Fibroblast of lung (primary cell): ENCODE measurements at regions not wholly inside any gene's neighbourhood (a gene's known extent, or its start where the extent isn't known, plus 50 kb on each side); places are given as distances from the start of the nearest gene placed in this dataset.

Experiments
- EZH2 ChIP-seq: IDR thresholded peaks from 2 replicates; pipeline ENCODE4 v1.5.1; 2012; ENCODE audit warnings: low read length, control low read depth, mild to moderate bottlenecking; ENCODE audit errors: missing control alignments
- TF ChIP-seq, protein P1 (sequence below), 2 donors: IDR thresholded peaks in 1 of 2; conservative IDR thresholded peaks in 1 of 2; 1 replicate in 1 of 2; 2 replicates in 1 of 2; pipeline ENCODE4 v1.5.1; 2011 to 2012; ENCODE audit warnings: low read length in 2 of 2, control low read depth in 1 of 2, inconsistent platforms in 1 of 2, low read depth in 1 of 2, mild to moderate bottlenecking in 1 of 2

DNA sequence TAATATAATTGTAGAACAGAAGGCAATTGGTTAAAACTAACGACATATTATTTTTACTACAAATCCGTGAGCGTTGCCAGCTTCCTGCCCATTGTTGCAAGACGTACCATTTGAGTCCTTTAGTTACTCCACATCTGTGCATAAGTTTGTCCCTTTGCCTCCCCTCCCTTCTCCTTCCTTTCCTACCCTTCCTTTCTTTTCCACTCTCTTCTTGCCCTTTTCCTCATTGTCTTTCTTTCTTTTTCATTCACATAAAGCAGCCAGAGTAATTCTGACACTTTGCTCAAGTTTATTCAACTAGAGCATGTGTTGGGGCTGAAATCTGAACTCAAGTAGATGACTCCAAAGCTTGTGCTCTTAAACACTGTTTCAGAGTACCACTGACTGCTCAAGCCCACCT is 239.1 kb downstream of the FOXG1 start:
- TF ChIP-seq, protein P1, sequence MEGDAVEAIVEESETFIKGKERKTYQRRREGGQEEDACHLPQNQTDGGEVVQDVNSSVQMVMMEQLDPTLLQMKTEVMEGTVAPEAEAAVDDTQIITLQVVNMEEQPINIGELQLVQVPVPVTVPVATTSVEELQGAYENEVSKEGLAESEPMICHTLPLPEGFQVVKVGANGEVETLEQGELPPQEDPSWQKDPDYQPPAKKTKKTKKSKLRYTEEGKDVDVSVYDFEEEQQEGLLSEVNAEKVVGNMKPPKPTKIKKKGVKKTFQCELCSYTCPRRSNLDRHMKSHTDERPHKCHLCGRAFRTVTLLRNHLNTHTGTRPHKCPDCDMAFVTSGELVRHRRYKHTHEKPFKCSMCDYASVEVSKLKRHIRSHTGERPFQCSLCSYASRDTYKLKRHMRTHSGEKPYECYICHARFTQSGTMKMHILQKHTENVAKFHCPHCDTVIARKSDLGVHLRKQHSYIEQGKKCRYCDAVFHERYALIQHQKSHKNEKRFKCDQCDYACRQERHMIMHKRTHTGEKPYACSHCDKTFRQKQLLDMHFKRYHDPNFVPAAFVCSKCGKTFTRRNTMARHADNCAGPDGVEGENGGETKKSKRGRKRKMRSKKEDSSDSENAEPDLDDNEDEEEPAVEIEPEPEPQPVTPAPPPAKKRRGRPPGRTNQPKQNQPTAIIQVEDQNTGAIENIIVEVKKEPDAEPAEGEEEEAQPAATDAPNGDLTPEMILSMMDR (conservative IDR thresholded peaks at IDR 0.05 in 1 of 2, IDR thresholded peaks at IDR 0.05 in 1 of 2; ENCODE audit: low read depth in 1 of 2, low read length in 2 of 2), result no peak
- TF ChIP-seq EZH2, result no peak
